ENCODE measurements at regions not wholly inside any gene's neighbourhood (a gene's known extent, or its start where the extent isn't known, plus 50 kb on each side); places are given as distances from the start of the nearest gene placed in this dataset.

- no peak for TF ChIP-seq CTCF (IDR thresholded peaks at IDR 0.05)
- no peak for TF ChIP-seq POLR2A (IDR thresholded peaks at IDR 0.05)
Measured at GRCh38 chr1:239952348-239953308, 139.1 kb upstream of the FMN2 start.

Measured in vagina (tissue), 2 donors.